Calu3 (cell line): ENCODE measurements at regions not wholly inside any gene's neighbourhood (a gene's known extent, or its start where the extent isn't known, plus 50 kb on each side); places are given as distances from the start of the nearest gene placed in this dataset.

Experiments
- BruUV-seq: library from RNA; stranded (reverse); fragments of 400-500 nt; replicated peaks from 2 replicates; lab custom pipeline; 2021; lab: Mats Ljungman, UMichigan
- CTCF ChIA-PET: fragments of 300-600 bp; sonication (Branson Sonifier 250); formaldehyde crosslinking; loops from one replicate; lab custom pipeline; 2022; ENCODE audit warnings: antibody characterized with exemption; lab: Charles Lee
- DNase-seq: peaks from one replicate; pipeline ENCODE4 v3.0.0; 2022
- H3K27ac Mint-ChIP-seq: one replicate; pipeline ENCODE4 v1.8.0; 2022; ENCODE audit warnings: mixed read lengths; ENCODE audit not compliant: unreplicated experiment
- H3K27me3 Mint-ChIP-seq: one replicate; pipeline ENCODE4 v1.8.0; 2022; ENCODE audit warnings: mixed read lengths; ENCODE audit not compliant: unreplicated experiment
- H3K36me3 Mint-ChIP-seq: one replicate; pipeline ENCODE4 v1.8.0; 2022; ENCODE audit warnings: mild to moderate bottlenecking, moderate library complexity, mixed read lengths; ENCODE audit not compliant: insufficient read depth, unreplicated experiment
- H3K4me1 Mint-ChIP-seq: one replicate; pipeline ENCODE4 v1.8.0; 2022; ENCODE audit warnings: mild to moderate bottlenecking, low read depth, mixed read lengths; ENCODE audit not compliant: unreplicated experiment
- H3K4me3 Mint-ChIP-seq: one replicate; pipeline ENCODE4 v1.8.0; 2022; ENCODE audit warnings: mild to moderate bottlenecking, low read depth, moderate library complexity, mixed read lengths; ENCODE audit not compliant: unreplicated experiment
- H3K9me3 Mint-ChIP-seq: one replicate; pipeline ENCODE4 v1.8.0; 2022; ENCODE audit warnings: low read depth, mixed read lengths; ENCODE audit not compliant: unreplicated experiment
- intact Hi-C: fragments of 100-400 bp; cut with micrococcal nuclease; formaldehyde crosslinking; loops from one replicate; pipeline ENCODE4 v1.10.0; 2022; ENCODE audit not compliant: unreplicated experiment
- TF ChIP-seq, protein P1 (sequence below): fragments of 200-600 bp; IDR thresholded peaks from one replicate; pipeline ENCODE4 v1.8.0; 2022; ENCODE audit warnings: antibody characterized with exemption; ENCODE audit not compliant: unreplicated experiment

DNA sequence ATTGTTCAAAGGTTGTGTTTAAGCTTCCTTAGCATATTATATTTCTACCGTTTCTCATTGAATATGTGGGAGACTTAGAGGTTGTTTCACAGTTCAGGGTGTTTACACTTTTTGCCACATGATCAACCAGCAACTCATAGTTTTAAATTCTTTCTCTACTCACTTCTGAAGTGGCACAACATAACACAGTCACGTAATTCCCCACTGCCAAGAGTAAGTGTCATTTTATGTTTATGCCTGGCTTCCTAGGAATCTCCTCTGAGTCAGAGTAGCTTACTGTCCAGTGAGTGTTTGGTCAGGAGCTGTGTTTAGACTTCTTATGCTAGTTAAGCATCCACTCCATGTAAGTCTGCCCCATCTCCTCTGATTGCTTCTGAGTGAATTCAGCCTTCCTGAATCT, 520.8 kb upstream of the KIRREL3 start:
- Mint-ChIP-seq H3K36me3 (no peaks in the 10 kb centered on the region), H3K9me3 (peaks cover 6% of the 10 kb centered on the region), H3K27me3 (no peaks in the 10 kb centered on the region), H3K4me1 (no peaks in the 10 kb centered on the region), H3K27ac (no peak overlapping the region), H3K4me3 (no peak overlapping the region)
- intact Hi-C loops: no loop called here
- no peak for DNase-seq
- CTCF ChIA-PET: no interaction called here
- BruUV-seq: no TSS peak
- TF ChIP-seq, protein P1, sequence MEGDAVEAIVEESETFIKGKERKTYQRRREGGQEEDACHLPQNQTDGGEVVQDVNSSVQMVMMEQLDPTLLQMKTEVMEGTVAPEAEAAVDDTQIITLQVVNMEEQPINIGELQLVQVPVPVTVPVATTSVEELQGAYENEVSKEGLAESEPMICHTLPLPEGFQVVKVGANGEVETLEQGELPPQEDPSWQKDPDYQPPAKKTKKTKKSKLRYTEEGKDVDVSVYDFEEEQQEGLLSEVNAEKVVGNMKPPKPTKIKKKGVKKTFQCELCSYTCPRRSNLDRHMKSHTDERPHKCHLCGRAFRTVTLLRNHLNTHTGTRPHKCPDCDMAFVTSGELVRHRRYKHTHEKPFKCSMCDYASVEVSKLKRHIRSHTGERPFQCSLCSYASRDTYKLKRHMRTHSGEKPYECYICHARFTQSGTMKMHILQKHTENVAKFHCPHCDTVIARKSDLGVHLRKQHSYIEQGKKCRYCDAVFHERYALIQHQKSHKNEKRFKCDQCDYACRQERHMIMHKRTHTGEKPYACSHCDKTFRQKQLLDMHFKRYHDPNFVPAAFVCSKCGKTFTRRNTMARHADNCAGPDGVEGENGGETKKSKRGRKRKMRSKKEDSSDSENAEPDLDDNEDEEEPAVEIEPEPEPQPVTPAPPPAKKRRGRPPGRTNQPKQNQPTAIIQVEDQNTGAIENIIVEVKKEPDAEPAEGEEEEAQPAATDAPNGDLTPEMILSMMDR: no peak

DNA sequence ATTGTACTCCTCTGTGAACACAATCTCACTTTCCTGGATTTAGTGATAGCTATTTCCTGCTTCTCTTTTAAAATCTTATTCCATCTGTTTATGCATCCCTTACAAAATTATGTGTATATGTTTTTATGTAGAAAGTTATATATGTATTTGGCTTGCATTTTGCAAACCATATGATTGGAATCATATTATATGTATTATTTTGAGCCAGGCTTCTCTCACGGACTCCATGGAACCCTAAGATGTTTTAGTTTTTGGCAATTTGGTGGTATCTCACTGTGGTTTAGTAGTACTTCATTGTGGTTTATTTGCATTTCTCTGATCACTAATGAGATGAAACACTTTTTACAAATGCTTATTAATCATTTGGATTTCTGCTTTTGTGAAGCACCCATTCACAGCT, 507.3 kb upstream of the KIRREL3 start:
- no peak overlapping the region for H3K4me3 Mint-ChIP-seq

DNA sequence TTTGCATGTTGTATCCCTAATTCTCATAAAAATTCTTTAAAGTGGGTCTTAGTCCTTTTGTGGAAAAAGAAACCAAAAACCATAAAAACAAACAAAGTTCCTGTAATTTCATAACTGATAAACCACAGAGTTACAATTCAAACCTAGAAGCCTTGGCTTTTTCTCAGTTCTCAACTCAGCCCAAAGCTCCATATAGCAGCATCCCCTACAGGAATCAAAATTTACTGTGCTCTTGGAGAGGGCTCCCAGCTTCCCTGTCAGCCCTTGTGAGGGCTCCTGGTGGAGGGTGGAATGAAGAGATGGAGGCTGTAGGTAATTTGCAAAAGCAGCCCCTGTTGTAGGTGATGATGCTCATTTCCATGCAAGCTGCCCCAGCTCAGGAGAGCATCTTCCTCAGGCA, 506.1 kb upstream of the KIRREL3 start:
- Mint-ChIP-seq H3K36me3 (no peaks in the 10 kb centered on the region), H3K27ac (no peak overlapping the region), H3K27me3 (no peaks in the 10 kb centered on the region), H3K4me1 (no peaks in the 10 kb centered on the region), H3K9me3 (peaks cover 9% of the 10 kb centered on the region), H3K4me3 (no peak overlapping the region)
- BruUV-seq: no TSS peak
- DNase-seq: no peak
- CTCF ChIA-PET: no interaction called here
- TF ChIP-seq, protein P1: no peak
- intact Hi-C loops: no loop called here

More for the DNA sequence above, 507.3 kb upstream of the KIRREL3 start:
- no peaks in the 10 kb centered on the region for H3K27me3 Mint-ChIP-seq
- H3K36me3 Mint-ChIP-seq: no peaks in the 10 kb centered on the region
- peaks cover 8% of the 10 kb centered on the region for H3K9me3 Mint-ChIP-seq
- H3K4me1 Mint-ChIP-seq: no peaks in the 10 kb centered on the region
- TF ChIP-seq, protein P1: no peak
- DNase-seq: no peak
- intact Hi-C loops: no loop called here
- no TSS peak for BruUV-seq
- H3K27ac Mint-ChIP-seq: no peak overlapping the region
- CTCF ChIA-PET: no interaction called here

DNA sequence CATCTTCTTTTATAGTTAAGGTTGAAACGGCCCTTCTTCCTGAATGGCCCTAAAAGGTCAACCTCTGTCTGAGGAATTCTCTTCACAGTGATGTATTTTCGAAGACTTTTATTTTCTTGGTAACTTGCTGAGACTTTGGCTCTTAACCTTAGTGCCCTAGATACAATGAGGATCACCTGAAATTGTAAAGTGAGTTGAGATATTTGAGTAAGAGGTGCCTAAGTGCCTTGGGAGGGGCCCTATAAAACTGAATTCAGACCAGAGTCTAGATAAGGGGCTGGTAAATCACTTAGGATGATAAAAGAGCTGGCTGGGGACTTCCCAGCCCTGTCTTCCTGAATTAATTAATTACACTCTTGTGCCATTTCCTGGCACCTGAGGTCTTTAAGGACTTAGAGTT, 505.6 kb upstream of the KIRREL3 start:
- no peaks in the 10 kb centered on the region for H3K36me3 Mint-ChIP-seq
- H3K9me3 Mint-ChIP-seq: peaks cover 10% of the 10 kb centered on the region
- no peaks in the 10 kb centered on the region for H3K27me3 Mint-ChIP-seq
- no peak for DNase-seq
- TF ChIP-seq, protein P1: no peak
- H3K4me1 Mint-ChIP-seq: no peaks in the 10 kb centered on the region
- no peak overlapping the region for H3K4me3 Mint-ChIP-seq
- no peak overlapping the region for H3K27ac Mint-ChIP-seq
- CTCF ChIA-PET: no interaction called here
- BruUV-seq: no TSS peak
- intact Hi-C loops: no loop called here

DNA sequence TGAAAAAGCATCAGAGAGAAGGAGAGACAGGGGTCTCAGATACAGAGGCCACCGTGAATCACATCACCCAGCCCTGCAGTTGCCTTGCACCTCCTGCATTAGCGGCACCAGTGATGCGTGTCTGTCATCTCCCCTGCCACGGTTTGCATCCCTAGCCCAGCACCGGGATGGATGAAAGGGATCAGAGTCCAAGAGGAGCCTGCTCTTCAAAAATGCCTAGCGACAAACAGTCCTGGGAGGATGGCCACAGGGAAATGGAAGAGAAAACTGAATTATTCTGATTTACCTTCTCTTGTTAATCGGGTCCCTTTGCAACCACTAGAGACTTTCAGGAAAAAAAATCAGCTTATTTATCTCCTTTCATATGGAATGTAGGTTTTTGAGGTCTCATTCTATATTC, 495.6 kb upstream of the KIRREL3 start:
- Mint-ChIP-seq H3K36me3 (no peaks in the 10 kb centered on the region), H3K4me1 (no peaks in the 10 kb centered on the region), H3K27ac (no peak overlapping the region), H3K9me3 (no peaks in the 10 kb centered on the region), H3K4me3 (no peak overlapping the region), H3K27me3 (no peaks in the 10 kb centered on the region)
- TF ChIP-seq, protein P1: no peak
- DNase-seq: no peak
- no TSS peak for BruUV-seq
- intact Hi-C loops: no loop called here
- CTCF ChIA-PET: no interaction called here
